GM19025 (cell line): ENCODE measurements at regions not wholly inside any gene's neighbourhood (a gene's known extent, or its start where the extent isn't known, plus 50 kb on each side); places are given as distances from the start of the nearest gene placed in this dataset.
"Not testable (repeated sequence)": the region's sequence is repeated elsewhere in the genome, so short reads cannot be mapped to it uniquely, and the experiment has no call there.

ENCODE experiments used
- ATAC-seq: cut with Tn5 transposase; IDR thresholded peaks from one replicate; pipeline ENCODE4 v1.9.1; 2021; ENCODE audit warnings: mild to moderate bottlenecking, low read depth, moderate library complexity; ENCODE audit not compliant: unreplicated experiment

DNA sequence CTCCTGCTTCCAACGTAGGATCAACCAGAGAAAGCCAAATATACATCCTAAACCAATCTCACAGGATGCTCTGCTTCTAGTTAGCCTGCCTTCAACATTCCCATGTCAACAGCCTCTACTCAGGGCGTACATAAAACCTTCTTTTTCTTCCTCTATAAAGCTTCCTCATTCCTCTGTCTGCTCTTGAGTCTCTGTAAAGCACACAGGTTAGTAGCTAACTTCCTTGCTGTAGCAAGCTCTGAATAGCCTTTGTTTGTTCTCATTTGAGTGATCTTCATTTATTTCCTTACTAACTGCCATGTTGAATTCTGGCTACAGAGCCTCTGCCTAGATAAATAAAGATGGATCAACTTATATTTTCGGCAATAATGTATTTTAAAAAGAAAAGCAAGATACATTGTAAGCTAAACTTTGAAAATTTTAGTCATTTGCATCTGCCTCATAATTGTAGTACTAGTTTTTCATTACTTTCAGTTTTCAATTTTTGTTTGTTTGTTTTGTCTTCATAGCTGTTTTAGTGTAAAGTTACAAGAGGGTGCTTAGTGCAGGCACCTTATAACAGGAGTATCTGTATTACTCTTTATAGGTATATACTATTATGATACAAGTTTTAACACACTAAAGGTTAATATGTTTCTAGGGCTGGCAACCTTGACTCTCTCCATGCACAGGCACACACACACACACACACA lies 498.2 kb downstream of the PYDC2 start:
- peak; percentile 49 for ATAC-seq

DNA sequence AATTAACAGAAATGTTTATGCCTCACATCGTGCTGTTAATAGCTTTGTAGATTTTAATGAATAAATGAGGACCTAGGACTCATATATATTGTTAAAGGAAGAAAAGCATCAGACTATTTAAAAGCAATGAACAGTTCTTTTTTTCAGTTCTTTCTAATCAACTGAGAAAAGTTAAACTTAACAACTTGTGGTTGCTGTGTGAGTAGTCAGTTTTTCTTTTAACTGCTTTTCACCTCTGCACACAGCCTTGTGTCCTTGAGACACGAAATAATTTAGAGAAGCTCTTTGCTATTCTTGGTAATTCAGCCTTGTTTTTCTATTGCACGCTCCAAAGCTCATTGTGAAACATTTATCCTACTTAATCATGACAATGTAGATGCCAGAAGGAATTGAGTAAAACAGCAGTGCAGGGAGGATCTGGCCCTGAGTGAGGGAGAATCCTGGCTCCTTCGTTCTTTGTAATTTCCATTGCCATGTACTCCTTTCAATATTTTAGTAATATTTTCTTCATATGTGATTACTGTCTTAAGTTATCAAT lies 499.0 kb downstream of the PYDC2 start:
- ATAC-seq: no peak

DNA sequence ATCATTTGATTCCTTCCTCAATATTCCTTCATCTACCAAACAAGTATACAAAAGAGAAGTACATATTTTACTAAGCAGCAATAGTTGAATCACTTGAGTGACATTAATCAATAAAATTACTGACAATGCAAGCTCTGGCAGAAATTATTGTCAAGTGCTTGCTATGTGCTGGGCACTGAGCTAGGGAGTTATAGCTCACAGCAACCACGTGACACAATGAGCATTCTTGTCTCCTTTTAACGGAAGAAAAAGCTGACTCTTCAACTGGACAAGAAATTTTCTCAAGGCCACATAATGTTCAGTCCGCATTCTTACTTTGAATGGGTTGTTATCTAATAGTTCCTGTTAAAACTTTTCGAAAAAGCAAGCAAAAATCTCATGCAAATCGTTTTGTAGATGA lies 500.1 kb downstream of the PYDC2 start:
- no peak for ATAC-seq

DNA sequence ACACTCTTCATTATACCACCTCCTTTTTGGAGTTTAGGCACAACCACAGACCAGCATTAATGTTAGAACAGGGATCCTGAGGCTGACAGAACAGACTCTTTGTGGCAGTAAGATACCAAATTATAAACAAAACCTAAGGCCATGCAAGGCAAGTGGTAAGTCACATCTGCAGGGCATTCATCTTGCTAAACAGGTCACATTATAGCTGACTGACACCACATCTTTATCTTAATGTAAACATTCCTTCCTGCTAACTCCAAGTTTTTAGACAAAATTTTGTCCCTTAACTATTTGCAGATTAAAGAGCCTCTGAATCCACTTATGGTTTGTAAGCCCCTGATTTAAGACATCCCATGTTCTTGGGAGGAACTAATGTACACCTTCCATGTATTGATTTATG lies 500.6 kb downstream of the PYDC2 start:
- no peak for ATAC-seq

DNA sequence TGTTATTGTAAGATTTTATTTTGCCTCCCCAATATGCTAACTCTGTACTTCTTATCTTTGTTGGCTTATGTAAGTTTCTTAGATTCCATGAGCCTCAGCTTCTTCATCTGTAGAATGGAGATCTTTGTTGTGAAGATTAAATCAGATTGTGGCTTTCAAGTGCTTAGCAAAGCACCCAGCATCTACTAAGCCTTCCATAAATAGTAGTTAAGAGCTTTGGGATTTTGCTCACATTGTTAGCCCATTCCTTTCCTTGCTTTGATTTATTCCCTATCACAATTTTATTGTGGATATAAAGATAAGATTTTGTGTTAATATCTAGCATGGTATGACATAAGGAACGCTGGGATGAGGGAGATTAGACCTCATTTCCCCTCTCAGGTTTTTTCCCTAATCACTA lies 501.4 kb downstream of the PYDC2 start:
- ATAC-seq: no peak

DNA sequence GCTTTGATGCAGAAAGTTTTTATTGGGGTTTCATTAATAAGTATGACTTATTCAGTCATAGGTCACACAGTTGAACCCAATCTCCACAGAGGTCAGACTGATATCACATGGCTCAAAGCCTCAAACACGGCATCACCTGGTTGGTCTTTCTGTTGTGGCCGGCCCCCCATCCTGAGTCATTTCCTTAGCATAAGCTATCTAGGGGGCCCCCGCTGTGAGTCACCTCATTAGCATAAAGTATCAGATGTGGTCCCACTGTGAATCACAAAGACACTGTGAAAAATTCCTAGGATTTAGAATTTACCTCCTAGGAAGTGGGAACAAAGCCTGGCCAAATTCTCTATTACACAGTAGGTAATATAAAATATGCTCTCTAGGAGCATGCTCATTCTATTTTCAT lies 502.2 kb downstream of the PYDC2 start:
- ATAC-seq: no peak

DNA sequence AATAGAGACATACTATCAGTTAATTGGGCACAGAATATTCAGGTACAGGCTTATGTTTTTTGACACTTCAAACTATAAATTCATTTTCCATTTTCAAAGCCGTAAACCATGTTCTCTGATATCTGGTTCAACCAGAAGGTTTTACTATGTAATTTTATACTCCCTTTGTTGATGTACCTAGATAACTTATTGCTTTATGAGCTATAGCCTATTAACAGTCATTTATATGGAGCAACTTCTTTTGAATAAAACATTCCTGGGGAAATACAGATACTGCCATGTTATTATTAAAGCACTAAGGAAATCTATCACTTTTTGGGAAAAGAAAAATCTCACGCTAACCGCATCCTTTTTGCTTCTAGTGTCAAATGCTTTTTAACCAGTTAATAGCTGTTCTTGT lies 505.6 kb downstream of the PYDC2 start:
- no peak for ATAC-seq

DNA sequence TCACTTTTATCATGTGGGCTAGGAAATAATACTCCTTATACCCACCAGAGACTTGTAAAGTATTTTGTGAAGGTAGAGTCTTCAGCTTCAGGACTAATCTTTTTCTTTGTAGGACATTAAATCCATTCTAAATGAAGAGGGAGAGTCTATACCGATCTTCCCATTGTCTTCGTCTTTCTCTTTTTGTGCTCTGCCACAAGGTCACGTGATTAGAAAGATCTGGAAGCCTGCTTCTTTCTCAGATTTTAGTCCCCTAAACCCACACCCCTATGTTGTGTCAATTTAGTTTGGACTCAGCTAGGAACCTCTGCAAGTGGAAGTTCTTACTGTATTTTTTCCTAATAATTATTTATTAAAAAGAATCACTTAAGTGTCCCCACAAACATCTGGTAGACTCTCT lies 507.3 kb downstream of the PYDC2 start:
- ATAC-seq: no peak

DNA sequence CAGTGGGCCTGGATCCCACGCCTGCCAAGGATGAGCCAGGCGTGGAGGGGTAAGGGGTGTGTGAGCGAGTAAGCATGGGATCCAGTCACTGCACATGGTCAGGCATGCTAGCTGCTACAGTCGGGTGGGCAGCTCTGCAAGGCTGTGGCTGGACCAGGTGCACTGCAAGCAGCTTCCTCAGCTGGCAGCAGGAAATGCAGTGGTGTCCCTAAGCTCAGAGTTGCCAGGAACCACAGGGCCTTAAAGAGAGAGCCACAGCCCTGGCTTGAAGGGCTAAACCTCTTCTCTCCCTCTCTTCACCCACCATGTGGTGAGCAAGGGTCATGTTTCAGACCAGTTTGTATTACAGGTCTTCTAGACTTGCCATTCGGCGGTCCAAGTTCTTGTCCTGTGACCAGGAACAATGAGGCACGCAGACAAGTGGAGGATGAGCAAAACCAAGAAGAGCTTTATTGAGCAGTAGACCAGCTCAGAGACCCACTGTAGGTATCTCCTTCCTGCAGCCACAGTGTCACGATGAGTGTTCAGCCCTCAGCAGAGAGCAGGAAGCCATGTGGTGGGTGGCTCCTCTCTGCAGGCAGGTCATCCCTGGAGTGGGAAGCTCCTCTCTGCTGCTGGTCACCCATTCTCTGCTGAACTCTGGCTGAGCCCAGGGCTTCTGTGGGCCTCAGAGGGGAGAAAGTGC lies 511.9 kb downstream of the PYDC2 start:
- no peak for ATAC-seq

DNA sequence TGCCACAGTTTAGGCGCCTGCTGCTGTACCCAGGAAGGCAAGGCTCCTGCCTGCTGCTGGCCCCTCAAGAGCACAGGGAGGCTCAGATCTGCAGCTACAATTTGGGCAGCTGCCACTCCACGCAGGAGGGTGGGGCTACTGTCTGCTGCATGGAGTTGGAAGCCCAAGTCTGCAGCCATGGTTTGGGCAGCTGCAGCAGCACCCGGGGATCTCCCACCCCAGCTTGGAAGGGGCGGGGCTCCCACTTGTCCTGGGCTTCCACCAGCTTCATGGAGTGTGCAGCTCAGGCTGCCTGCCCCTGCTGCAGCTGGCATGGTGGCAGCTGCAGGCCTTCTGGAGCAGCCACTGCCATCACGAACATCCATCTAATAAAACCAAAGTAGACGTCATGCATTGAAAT lies 512.9 kb downstream of the PYDC2 start:
- no peak for ATAC-seq

DNA sequence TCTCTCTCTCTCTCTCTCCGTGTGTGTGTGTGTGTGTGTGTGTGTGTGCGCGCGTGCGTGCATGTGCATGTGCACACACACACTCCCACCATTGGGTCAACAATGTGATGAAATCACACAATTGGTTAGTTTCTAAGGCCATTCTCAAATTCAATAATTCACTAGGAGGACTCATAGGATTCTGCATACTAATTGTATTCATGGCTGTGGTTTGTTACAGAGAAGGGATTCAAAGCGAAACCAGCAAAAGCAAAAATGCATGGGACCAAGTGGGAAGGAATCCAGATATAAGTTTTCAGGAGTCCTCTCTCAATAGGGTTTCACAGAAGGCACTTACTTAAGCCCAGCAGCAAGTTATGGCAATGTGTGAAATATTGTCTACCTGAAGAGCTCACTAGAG lies 515.0 kb downstream of the PYDC2 start:
- ATAC-seq: no peak

DNA sequence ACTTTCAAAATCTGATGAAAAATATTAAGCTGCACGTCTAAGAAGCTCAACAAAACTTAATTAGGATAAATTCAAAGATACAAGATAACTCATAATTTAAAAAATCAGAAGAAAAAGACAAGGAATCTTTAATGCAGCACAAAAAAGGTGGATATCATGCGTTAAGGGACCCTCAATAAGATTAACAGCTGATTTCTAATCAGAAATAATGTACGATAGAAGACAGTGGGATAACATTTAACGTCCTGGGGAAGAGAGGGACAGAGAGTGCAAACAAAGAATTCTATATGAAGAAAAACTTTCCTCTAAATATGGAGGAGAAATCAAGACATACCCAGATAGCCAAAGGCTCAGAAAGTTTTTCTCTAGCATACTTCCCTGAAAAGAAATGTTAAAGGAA lies 519.5 kb downstream of the PYDC2 start:
- no peak for ATAC-seq

DNA sequence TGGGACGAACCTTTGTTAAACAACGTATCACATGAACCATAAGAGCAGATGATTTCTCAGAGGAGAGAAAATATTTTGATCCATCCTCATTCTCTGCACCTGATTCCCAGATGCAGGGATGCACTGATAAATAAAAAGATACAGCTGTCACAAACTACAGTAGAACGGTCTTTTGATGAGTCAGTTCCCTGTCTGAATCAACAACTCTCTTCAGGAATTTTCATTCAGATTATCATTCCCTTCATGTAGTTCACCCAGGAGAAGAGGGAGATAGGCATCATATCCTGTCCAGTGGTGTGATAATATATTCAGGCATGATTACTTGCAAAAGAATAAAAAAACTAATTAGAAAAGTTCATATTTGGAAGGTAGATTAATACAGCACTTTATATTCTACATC lies 521.5 kb downstream of the PYDC2 start:
- ATAC-seq: no peak

DNA sequence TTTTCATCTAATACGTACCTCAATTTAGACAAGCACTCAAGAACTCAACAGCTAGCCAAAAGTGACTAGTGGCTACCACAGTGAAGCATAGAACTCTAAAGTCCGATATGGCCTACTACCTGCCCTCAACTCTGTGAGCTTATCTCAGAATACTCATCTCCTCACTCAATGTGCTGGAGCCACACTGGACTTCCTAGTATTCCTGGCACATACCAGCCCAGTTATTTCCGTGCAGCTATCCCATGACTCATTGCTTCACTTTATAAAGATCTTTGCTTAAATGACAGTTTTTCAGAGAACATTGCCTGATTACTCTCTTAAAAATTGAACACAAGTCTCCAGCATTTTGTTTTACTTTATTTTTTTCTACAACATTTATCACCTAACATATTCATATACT lies 524.7 kb downstream of the PYDC2 start:
- no peak for ATAC-seq

DNA sequence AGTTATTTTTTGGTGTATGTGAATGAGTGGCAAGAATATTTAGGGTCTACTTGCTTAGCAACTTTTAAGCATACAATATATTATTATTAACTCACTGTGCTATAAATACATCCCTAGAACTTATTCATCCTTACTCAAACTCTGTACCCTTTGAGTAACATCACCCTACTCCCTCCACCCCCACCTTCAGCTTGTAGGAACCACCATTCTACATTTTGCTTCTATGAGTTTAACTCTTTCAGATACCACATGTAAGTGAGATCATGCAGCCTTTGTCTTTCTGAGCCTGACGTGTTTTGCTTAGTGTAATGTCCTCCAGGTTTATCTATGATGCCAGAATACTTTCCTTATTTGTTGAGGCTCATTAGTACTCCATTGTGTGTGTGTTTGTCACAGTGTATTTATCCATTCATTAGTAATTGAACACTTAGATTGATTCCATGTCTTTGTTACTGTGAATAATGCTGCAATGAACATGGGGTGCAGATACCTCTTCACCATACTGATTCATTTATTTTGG lies 526.9 kb downstream of the PYDC2 start:
- ATAC-seq: no peak

DNA sequence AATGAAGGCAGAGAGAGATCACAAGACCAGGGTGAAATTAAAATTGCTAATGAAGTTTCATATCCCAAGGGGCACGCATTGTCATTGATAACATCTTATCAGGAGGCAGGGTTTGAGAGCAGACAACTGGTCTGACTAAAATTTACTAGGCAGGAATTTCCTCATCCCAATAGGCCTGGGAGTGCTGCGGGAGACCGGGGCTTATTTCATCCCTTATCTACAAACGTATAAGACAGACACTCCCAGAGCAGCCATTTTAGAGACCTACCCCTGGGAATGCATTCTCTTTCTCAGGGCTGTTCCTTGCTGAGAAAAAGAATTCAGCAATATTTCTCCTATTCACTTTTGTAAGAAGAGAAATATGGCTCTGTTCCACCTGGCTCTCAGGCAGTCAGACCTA lies 533.0 kb downstream of the PYDC2 start:
- ATAC-seq: not testable (repeated sequence)

DNA sequence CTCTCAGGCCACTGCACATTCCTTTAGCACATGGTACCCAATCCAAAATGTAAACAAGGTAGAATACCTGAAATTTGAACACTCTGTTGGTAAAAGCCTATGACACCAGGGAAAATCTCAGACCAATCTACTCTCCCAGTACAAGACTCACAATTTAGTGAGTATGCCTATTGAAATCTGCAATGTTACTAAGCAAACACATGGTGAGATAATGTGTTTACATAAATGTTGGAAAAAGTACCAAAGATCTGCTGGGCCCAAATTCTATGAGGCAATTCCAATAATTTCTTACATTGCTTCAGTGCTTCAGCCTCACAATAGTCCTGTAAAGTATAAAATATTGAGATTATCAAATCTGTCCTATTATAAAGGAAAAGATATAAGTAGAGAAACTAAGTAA lies 536.1 kb downstream of the PYDC2 start:
- ATAC-seq: no peak

DNA sequence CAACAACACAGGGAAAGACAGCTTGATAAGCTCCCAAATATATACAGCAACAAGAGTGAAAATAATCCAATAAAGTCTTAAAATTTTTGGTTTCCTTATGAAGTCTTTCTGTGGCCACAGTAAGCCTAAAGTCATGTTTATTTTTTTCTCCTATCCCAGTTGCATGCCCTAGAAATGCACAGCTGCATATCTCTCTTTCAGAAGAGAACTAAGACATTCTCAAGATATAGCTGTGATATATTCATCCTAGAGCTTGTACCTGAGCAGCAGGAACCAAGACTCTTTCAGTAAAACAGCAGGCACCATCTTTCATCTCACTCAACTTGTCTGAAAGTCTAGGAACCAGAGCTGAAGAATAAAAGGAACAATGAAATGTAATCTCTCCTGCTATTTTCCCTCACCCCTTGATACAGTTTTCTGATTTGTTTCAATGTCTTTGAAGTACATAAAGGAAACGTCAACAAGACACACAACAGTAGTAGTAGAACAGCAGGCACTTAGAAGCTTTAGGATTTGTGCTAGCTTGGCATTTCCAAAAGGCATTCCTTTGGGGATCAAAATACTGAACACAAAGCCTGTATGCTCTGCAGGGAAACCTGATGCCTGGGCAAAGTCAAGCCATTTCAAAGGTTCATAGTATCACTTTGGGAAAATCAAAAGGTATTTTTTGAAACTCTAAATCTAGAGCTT lies 536.8 kb downstream of the PYDC2 start:
- no peak for ATAC-seq

DNA sequence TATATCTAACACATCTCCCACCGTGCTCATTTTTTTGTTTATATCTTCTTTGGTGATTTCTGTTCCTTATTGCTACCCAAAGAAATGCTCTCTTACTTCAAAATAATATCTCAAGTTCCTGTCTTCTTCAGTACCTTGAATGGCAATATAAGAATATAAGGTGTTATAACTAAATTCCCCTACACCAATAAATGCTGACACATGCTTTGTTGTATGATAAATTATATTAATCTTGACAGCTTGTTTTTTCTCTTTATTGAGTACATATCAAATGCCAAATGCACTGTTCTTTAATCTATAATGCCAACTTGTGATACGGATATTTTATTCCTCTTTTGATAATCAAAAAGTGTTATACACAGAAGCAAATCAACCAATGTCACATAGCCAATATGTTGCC lies 540.3 kb downstream of the PYDC2 start:
- ATAC-seq: no peak

DNA sequence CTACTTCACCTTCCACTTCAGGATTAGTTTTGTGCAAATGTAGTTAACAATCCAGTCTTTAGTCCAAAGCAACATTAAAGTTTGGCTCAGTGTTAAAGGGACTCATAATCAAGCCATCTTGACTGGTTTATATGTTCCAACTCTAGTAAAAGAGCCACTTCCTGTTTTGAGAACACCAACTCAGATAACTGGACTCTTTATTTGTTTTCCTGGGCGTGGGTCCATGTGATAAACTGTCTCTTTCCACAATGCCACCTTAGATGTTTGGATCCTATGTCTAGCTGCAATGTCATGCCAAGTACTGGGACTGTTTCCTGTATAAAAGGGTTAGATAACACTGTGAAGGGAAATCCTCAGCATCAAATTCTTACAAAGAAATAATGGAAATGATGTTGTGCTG lies 545.0 kb downstream of the PYDC2 start:
- no peak for ATAC-seq

DNA sequence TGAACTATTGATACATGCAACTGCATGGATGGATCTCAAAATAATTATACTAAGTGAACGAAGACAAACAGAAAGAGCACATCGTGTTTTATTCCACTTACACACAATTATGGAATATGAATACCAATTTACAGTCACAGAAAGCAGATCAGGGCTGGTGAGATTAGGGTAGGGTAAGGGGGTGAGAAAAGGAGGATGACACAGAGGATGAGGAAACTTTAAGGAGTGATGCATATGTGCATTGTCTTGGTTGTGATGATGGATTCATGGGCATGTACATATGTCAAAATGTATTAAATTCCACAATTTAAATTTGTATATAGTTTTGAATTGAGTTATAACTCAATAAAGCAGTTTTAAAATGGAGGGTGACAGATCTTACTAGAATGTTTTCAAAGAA lies 548.9 kb downstream of the PYDC2 start:
- ATAC-seq: no peak
